ENCODE measurements at regions not wholly inside any gene's neighbourhood (a gene's known extent, or its start where the extent isn't known, plus 50 kb on each side); places are given as distances from the start of the nearest gene placed in this dataset.

DNA sequence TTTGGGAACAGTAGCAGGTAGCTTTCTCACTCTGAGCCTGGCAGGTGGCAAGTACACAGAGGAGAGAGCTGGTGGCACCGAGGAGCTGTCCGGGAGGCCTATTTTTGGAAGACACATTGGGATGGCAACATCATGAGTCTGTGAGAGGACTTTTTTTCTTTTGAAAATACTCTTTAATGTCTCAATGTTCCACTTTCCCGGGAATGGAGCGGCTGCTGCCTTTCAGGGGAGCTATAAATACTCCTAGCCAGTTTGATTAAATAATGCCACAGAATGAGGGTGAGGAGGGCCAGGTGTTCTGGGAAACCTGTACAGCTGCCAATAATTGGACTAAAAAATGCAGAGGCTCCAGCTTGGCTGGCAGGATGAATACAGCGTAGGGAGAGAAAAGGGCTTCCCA lies 93.3 kb upstream of the COG2 start:
- no peak overlapping the region for H3K4me3 ChIP-seq (ENCODE audit: low read depth, low read length)
- no peaks in the 10 kb centered on the region for H3K9me3 ChIP-seq (ENCODE audit: control insufficient read depth, insufficient read depth, low read depth, low read length)
- H3K27ac ChIP-seq (ENCODE audit: extremely low read depth, low read depth, low read length), result no peak overlapping the region
- no peaks in the 10 kb centered on the region for H3K36me3 ChIP-seq (ENCODE audit: control insufficient read depth in 2 of 2, insufficient read depth in 1 of 2, low read length in 2 of 2)
- ChIA-PET CTCF (interaction anchor here (0.5 to 0.6 kb wide), 2 partner anchors 474 to 944 kb away, joined by 3 to 6 read pairs; no protein-coding TSS in a partner anchor), POLR2A (no interaction called here)
- TF ChIP-seq ZSCAN23 (tag by site-specific recombination; IDR thresholded peaks at IDR 0.05), result no peak
- no peak for TF ChIP-seq ZNF830 (tag by site-specific recombination; IDR thresholded peaks at IDR 0.05; ENCODE audit: low read depth)
- TF ChIP-seq, protein P1, sequence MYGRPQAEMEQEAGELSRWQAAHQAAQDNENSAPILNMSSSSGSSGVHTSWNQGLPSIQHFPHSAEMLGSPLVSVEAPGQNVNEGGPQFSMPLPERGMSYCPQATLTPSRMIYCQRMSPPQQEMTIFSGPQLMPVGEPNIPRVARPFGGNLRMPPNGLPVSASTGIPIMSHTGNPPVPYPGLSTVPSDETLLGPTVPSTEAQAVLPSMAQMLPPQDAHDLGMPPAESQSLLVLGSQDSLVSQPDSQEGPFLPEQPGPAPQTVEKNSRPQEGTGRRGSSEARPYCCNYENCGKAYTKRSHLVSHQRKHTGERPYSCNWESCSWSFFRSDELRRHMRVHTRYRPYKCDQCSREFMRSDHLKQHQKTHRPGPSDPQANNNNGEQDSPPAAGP (tag by site-specific recombination; IDR thresholded peaks at IDR 0.05), result no peak
- TF ChIP-seq, protein P2, sequence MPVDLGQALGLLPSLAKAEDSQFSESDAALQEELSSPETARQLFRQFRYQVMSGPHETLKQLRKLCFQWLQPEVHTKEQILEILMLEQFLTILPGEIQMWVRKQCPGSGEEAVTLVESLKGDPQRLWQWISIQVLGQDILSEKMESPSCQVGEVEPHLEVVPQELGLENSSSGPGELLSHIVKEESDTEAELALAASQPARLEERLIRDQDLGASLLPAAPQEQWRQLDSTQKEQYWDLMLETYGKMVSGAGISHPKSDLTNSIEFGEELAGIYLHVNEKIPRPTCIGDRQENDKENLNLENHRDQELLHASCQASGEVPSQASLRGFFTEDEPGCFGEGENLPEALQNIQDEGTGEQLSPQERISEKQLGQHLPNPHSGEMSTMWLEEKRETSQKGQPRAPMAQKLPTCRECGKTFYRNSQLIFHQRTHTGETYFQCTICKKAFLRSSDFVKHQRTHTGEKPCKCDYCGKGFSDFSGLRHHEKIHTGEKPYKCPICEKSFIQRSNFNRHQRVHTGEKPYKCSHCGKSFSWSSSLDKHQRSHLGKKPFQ (tag by site-specific recombination; IDR thresholded peaks at IDR 0.05), result no peak
- H3K4me1 ChIP-seq (ENCODE audit: control insufficient read depth, insufficient read depth, low read length), result no peaks in the 10 kb centered on the region

DNA sequence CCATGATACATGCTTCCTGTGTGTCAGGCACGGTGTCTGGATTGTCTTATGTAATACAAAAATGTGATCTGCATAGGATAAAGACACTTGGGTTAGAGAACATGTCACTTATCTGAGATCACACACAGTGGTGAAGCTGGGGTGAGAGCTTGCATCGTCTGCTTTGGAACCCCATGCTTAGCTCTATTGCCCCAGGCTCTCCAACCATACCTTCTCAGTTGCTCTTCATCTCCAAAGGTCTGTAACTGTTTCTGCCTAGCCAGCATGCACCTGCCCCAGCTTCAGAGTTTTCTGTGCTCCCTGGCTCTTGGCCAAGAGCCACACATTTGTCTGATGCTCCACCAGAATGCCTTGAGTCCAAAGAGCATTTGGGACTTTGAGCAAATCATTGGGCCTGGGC lies 93.9 kb upstream of the COG2 start:
- ChIA-PET POLR2A (no interaction called here), CTCF (interaction anchor here (0.7 kb wide), 1 partner anchor 83 kb away, joined by 3 read pairs; no protein-coding TSS in a partner anchor)
- Histone ChIP-seq H3K9me3 (ENCODE audit: control insufficient read depth, insufficient read depth, low read depth, low read length) (no peaks in the 10 kb centered on the region), H3K4me1 (ENCODE audit: control insufficient read depth, insufficient read depth, low read length) (no peaks in the 10 kb centered on the region), H3K27ac (ENCODE audit: extremely low read depth, low read depth, low read length) (no peak overlapping the region), H3K4me3 (ENCODE audit: low read depth, low read length) (no peak overlapping the region), H3K36me3 (ENCODE audit: control insufficient read depth in 2 of 2, insufficient read depth in 1 of 2, low read length in 2 of 2) (no peaks in the 10 kb centered on the region)
- TF ChIP-seq ZNF423 (tag by site-specific recombination; IDR thresholded peaks at IDR 0.05), result no peak
- TF ChIP-seq KLF8 (tag by site-specific recombination; IDR thresholded peaks at IDR 0.05), result no peak
- TF ChIP-seq, protein P3, sequence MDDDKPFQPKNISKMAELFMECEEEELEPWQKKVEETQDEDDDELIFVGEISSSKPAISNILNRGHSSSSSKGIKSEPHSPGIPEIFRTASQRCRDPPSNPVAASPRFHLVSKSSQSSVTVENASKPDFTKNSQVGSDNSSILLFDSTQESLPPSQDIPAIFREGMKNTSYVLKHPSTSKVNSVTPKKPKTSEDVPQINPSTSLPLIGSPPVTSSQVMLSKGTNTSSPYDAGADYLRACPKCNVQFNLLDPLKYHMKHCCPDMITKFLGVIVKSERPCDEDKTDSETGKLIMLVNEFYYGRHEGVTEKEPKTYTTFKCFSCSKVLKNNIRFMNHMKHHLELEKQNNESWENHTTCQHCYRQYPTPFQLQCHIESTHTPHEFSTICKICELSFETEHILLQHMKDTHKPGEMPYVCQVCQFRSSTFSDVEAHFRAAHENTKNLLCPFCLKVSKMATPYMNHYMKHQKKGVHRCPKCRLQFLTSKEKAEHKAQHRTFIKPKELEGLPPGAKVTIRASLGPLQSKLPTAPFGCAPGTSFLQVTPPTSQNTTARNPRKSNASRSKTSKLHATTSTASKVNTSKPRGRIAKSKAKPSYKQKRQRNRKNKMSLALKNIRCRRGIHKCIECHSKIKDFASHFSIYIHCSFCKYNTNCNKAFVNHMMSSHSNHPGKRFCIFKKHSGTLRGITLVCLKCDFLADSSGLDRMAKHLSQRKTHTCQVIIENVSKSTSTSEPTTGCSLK (tag by site-specific recombination; IDR thresholded peaks at IDR 0.05), result no peak
- no peak for TF ChIP-seq GLI4 (tag by site-specific recombination; IDR thresholded peaks at IDR 0.05)
- no peak for TF ChIP-seq TCF7L2 (IDR thresholded peaks at IDR 0.05; ENCODE audit: borderline replicate concordance, low read depth, low read length)
- TF ChIP-seq, protein P4, sequence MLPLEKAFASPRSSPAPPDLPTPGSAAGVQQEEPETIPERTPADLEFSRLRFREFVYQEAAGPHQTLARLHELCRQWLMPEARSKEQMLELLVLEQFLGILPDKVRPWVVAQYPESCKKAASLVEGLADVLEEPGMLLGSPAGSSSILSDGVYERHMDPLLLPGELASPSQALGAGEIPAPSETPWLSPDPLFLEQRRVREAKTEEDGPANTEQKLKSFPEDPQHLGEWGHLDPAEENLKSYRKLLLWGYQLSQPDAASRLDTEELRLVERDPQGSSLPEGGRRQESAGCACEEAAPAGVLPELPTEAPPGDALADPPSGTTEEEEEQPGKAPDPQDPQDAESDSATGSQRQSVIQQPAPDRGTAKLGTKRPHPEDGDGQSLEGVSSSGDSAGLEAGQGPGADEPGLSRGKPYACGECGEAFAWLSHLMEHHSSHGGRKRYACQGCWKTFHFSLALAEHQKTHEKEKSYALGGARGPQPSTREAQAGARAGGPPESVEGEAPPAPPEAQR (tag by site-specific recombination; IDR thresholded peaks at IDR 0.05), result no peak
- TF ChIP-seq ZNF558 (tag by site-specific recombination; IDR thresholded peaks at IDR 0.05), result no peak
- no peak for TF ChIP-seq SP3 (tag by site-specific recombination; IDR thresholded peaks at IDR 0.05)
- no peak for TF ChIP-seq ZNF76 (tag by site-specific recombination; IDR thresholded peaks at IDR 0.05; ENCODE audit: borderline replicate concordance, low read depth)
- no peak for TF ChIP-seq ZNF248 (tag by site-specific recombination; IDR thresholded peaks at IDR 0.05)
- TF ChIP-seq REPIN1 (tag by site-specific recombination; IDR thresholded peaks at IDR 0.05; ENCODE audit: low read depth), result no peak
- TF ChIP-seq BCL11B (tag by site-specific recombination; IDR thresholded peaks at IDR 0.05; ENCODE audit: low read depth), result no peak
- TF ChIP-seq, protein P5, sequence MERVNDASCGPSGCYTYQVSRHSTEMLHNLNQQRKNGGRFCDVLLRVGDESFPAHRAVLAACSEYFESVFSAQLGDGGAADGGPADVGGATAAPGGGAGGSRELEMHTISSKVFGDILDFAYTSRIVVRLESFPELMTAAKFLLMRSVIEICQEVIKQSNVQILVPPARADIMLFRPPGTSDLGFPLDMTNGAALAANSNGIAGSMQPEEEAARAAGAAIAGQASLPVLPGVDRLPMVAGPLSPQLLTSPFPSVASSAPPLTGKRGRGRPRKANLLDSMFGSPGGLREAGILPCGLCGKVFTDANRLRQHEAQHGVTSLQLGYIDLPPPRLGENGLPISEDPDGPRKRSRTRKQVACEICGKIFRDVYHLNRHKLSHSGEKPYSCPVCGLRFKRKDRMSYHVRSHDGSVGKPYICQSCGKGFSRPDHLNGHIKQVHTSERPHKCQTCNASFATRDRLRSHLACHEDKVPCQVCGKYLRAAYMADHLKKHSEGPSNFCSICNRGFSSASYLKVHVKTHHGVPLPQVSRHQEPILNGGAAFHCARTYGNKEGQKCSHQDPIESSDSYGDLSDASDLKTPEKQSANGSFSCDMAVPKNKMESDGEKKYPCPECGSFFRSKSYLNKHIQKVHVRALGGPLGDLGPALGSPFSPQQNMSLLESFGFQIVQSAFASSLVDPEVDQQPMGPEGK (tag by site-specific recombination; IDR thresholded peaks at IDR 0.05), result no peak
- TF ChIP-seq ZNF777 (tag by site-specific recombination; IDR thresholded peaks at IDR 0.05; ENCODE audit: borderline replicate concordance), result no peak
- no peak for TF ChIP-seq MYNN (tag by site-specific recombination; IDR thresholded peaks at IDR 0.05; ENCODE audit: borderline replicate concordance)
